Gastrocnemius medialis (tissue), 4 donors: ENCODE measurements at regions not wholly inside any gene's neighbourhood (a gene's known extent, or its start where the extent isn't known, plus 50 kb on each side); places are given as distances from the start of the nearest gene placed in this dataset.

ENCODE experiments used
- CTCF ChIP-seq, 5 experiments: fragments of 450-650 bp in 3 of 5; fragments of 200-600 bp in 2 of 5; sonication (generic) in 2 of 5; IDR thresholded peaks in 4 of 5; conservative IDR thresholded peaks in 1 of 5; 1 replicate in 4 of 5; 2 replicates in 1 of 5; pipeline ENCODE4 v1.5.1; 2016 to 2019; ENCODE audit warnings: antibody characterized with exemption in 5 of 5, mild to moderate bottlenecking in 3 of 5, moderate library complexity in 3 of 5
- POLR2A ChIP-seq, 2 donors: fragments of 450-650 bp; IDR thresholded peaks; one replicate each; pipeline ENCODE4 v1.6.1; 2017; ENCODE audit warnings: antibody characterized with exemption in 2 of 2, mild to moderate bottlenecking in 2 of 2, moderate library complexity in 2 of 2

- TF ChIP-seq CTCF (IDR thresholded peaks at IDR 0.05 in 4 of 5, conservative IDR thresholded peaks at IDR 0.05 in 1 of 5), result no peak
- no peak for TF ChIP-seq POLR2A (IDR thresholded peaks at IDR 0.05)
These were observed 135.1 kb upstream of the MROH9 start for GRCh38 chr1:170800265-170800664.
